Endothelial cell of umbilical vein (primary cell): ENCODE measurements at regions not wholly inside any gene's neighbourhood (a gene's known extent, or its start where the extent isn't known, plus 50 kb on each side); places are given as distances from the start of the nearest gene placed in this dataset.

Experiments used
- BruUV-seq: library from RNA; stranded (reverse); fragments of 400-500 nt; replicated peaks from 2 replicates; lab custom pipeline; 2021; lab: Mats Ljungman, UMichigan
- CTCF ChIA-PET: fragments of 300-600, 350-600 bp; sonication (Branson Sonifier 250); formaldehyde crosslinking; loops from one replicate; lab custom pipeline; 2021; ENCODE audit warnings: antibody characterized with exemption, inconsistent platforms; lab: Charles Lee
- POLR2A ChIA-PET: fragments of 300-600, 350-600 bp; sonication (Branson Sonifier 250); formaldehyde crosslinking; loops from one replicate; lab custom pipeline; 2021; ENCODE audit warnings: antibody characterized with exemption, inconsistent platforms; lab: Charles Lee
- DNase-seq: peaks from one replicate; pipeline ENCODE4 v3.0.0-alpha.2; 2011; ENCODE audit warnings: low read depth, low spot score
- FAIRE-seq: peaks from 2 replicates; lab custom pipeline; 2011; peaks lifted over from hg19 to GRCh38; lab: Jason Lieb, UNC
- H2AFZ ChIP-seq: 2 replicates; pipeline ENCODE4 v1.6.0; 2012; ENCODE audit warnings: low read depth, low read length, control low read depth, inconsistent platforms
- H3K27ac ChIP-seq: 2 replicates; pipeline ENCODE4 v1.5.1; 2011; ENCODE audit warnings: low read depth, mild to moderate bottlenecking, control low read depth, low read length, moderate library complexity; ENCODE audit not compliant: insufficient read depth
- H3K27me3 ChIP-seq, 2 experiments: 2 replicates each; pipeline versions ENCODE4 v1.6.0 to v1.6.1; 2011; ENCODE audit warnings: low read length in 2 of 2, mixed read lengths in 1 of 2; ENCODE audit not compliant: control insufficient read depth in 2 of 2, insufficient read depth in 2 of 2
- H3K36me3 ChIP-seq, 2 experiments: 2 replicates in 1 of 2; 3 replicates in 1 of 2; pipeline ENCODE4 v1.5.1; 2011; ENCODE audit warnings: low read length in 2 of 2, mild to moderate bottlenecking in 1 of 2, moderate library complexity in 1 of 2; ENCODE audit not compliant: control insufficient read depth in 2 of 2, insufficient read depth in 2 of 2; ENCODE audit errors: extremely low read depth in 1 of 2
- H3K4me1 ChIP-seq: 3 replicates; pipeline ENCODE4 v1.5.1; 2011; ENCODE audit warnings: mild to moderate bottlenecking, low read length; ENCODE audit not compliant: control insufficient read depth, insufficient read depth; ENCODE audit errors: extremely low read depth
- H3K4me2 ChIP-seq: 2 replicates; pipeline ENCODE4 v1.6.1; 2011; ENCODE audit warnings: low read length, control low read depth, mixed read lengths; ENCODE audit not compliant: insufficient read depth
- H3K4me3 ChIP-seq, 3 experiments: fragments of 200-600 bp in 1 of 3; sonication (generic), shearing (Covaris generic) in 1 of 3; replicated peaks in 1 of 3; 2 replicates each; pipeline ENCODE4 v1.5.1; 2011 to 2016; ENCODE audit warnings: control low read depth in 3 of 3, low read length in 3 of 3, mild to moderate bottlenecking in 2 of 3, inconsistent platforms in 1 of 3, low read depth in 1 of 3, moderate library complexity in 1 of 3; ENCODE audit not compliant: insufficient read depth in 1 of 3
- H3K79me2 ChIP-seq: 2 replicates; pipeline ENCODE4 v1.6.0; 2012; ENCODE audit warnings: low read length, inconsistent platforms; ENCODE audit not compliant: control insufficient read depth, insufficient read depth
- H3K9ac ChIP-seq: replicated peaks from 2 replicates; pipeline ENCODE3; 2011; ENCODE audit warnings: low read length, control low read depth; ENCODE audit not compliant: insufficient read depth; ENCODE audit errors: extremely low read depth
- H3K9me1 ChIP-seq: replicated peaks from 3 replicates; pipeline ENCODE4 v1.6.0; 2011; ENCODE audit warnings: mild to moderate bottlenecking, low read length; ENCODE audit not compliant: control insufficient read depth, insufficient read depth; ENCODE audit errors: extremely low read depth
- H3K9me3 ChIP-seq: replicated peaks from 2 replicates; pipeline ENCODE4 v1.5.1; 2012; ENCODE audit warnings: low read length, inconsistent platforms; ENCODE audit not compliant: control insufficient read depth, insufficient read depth
- H4K20me1 ChIP-seq: replicated peaks from 2 replicates; pipeline ENCODE3; 2011; ENCODE audit warnings: mild to moderate bottlenecking, low read length; ENCODE audit not compliant: control insufficient read depth, insufficient read depth; ENCODE audit errors: extremely low read depth
- CTCF ChIP-seq, 2 donors: IDR thresholded peaks; 1 replicate in 1 of 2; 2 replicates in 1 of 2; pipeline ENCODE4 v1.5.1; 2011; ENCODE audit warnings: low read length in 2 of 2, mild to moderate bottlenecking in 2 of 2, moderate library complexity in 2 of 2, control low read depth in 1 of 2, inconsistent platforms in 1 of 2, low read depth in 1 of 2; ENCODE audit not compliant: insufficient read depth in 1 of 2; ENCODE audit errors: extremely low read depth in 1 of 2
- EZH2 ChIP-seq: IDR thresholded peaks from 2 replicates; pipeline ENCODE4 v1.6.1; 2012; ENCODE audit warnings: borderline replicate concordance, low read depth, mild to moderate bottlenecking, moderate library complexity, low read length, inconsistent platforms; ENCODE audit not compliant: severe bottlenecking
- FOS ChIP-seq: IDR thresholded peaks from 2 replicates; pipeline ENCODE4 v1.6.1; 2011; ENCODE audit warnings: mild to moderate bottlenecking, low read length, moderate library complexity, borderline replicate concordance; ENCODE audit not compliant: insufficient read depth
- JUN ChIP-seq: IDR thresholded peaks from 2 replicates; pipeline ENCODE4 v1.6.1; 2011; ENCODE audit warnings: borderline replicate concordance, low read depth; ENCODE audit not compliant: insufficient read length, insufficient read depth
- dilution Hi-C: fragments of 300-500 bp; cut with MboI; formaldehyde crosslinking; loops from one replicate; pipeline ENCODE4 v1.15.0; 2019; ENCODE audit warnings: low sequenced_read_pairs; ENCODE audit not compliant: extremely low pct_ligation_motif_present
- intact Hi-C: fragments of 100-400 bp; cut with micrococcal nuclease; formaldehyde crosslinking; loops from one replicate; pipeline ENCODE4 v1.10.0; 2022

- dilution Hi-C loops (no loop called here), intact Hi-C loops (no loop called here)
- TF ChIP-seq CTCF (IDR thresholded peaks at IDR 0.05; ENCODE audit: extremely low read depth in 1 of 2, insufficient read depth in 1 of 2, low read depth in 1 of 2, low read length in 2 of 2) = no peak
- H3K9me3 ChIP-seq = no peaks in the 10 kb centered on the region
- H3K4me2 ChIP-seq = no peak overlapping the region
- no TSS peak for BruUV-seq
- H3K79me2 ChIP-seq = no peaks in the 10 kb centered on the region
- H4K20me1 ChIP-seq = no peaks in the 10 kb centered on the region
- H3K36me3 ChIP-seq = no peaks in the 10 kb centered on the region
- H2AFZ ChIP-seq = no peak overlapping the region
- H3K4me3 ChIP-seq = no peak overlapping the region
- no peaks in the 10 kb centered on the region for H3K27me3 ChIP-seq
- no peak overlapping the region for H3K27ac ChIP-seq
- no peak overlapping the region for H3K9ac ChIP-seq
- H3K9me1 ChIP-seq = no peaks in the 10 kb centered on the region
- no peaks in the 10 kb centered on the region for H3K4me1 ChIP-seq
- CTCF ChIA-PET = interaction anchor here (1.6 kb wide), 1 partner anchor 15 kb away, joined by 3 read pairs; no protein-coding TSS in a partner anchor
- DNase-seq (no peak), FAIRE-seq (no peak)
- POLR2A ChIA-PET = no interaction called here
Observed at GRCh38 chr4:31974490-31975002, 1254.4 kb downstream of the PCDH7 start.

- BruUV-seq = no TSS peak
- intact Hi-C loops (no loop called here), dilution Hi-C loops (no loop called here)
Observed at GRCh38 chr4:31979988-31980387, 1259.8 kb downstream of the PCDH7 start.

More at GRCh38 chr4:31979988-31980387, 1259.8 kb downstream of the PCDH7 start:
- H3K27me3 ChIP-seq = no peaks in the 10 kb centered on the region
- H3K4me3 ChIP-seq = no peak overlapping the region
- H2AFZ ChIP-seq = no peak overlapping the region
- H3K27ac ChIP-seq = no peak overlapping the region
- H3K36me3 ChIP-seq = no peaks in the 10 kb centered on the region
- H3K9me3 ChIP-seq = no peaks in the 10 kb centered on the region
- no peaks in the 10 kb centered on the region for H3K79me2 ChIP-seq
- DNase-seq = no peak
- H3K4me1 ChIP-seq = no peaks in the 10 kb centered on the region
- no peaks in the 10 kb centered on the region for H3K9me1 ChIP-seq
- FAIRE-seq = no peak
- no peak overlapping the region for H3K4me2 ChIP-seq
- ChIA-PET CTCF (no interaction called here), POLR2A (no interaction called here)
- no peak overlapping the region for H3K9ac ChIP-seq
- no peaks in the 10 kb centered on the region for H4K20me1 ChIP-seq
- TF ChIP-seq FOS (no peak), CTCF (IDR thresholded peaks at IDR 0.05; ENCODE audit: extremely low read depth in 1 of 2, insufficient read depth in 1 of 2, low read depth in 1 of 2, low read length in 2 of 2) (no peak), EZH2 (no peak), JUN (no peak)
